ENCODE measurements at regions not wholly inside any gene's neighbourhood (a gene's known extent, or its start where the extent isn't known, plus 50 kb on each side); places are given as distances from the start of the nearest gene placed in this dataset.

- TF ChIP-seq ZFP3 (CRISPR knock-in tag; IDR thresholded peaks at IDR 0.05) (no peak), TOX (CRISPR knock-in tag; IDR thresholded peaks at IDR 0.05; ENCODE audit: borderline replicate concordance) (no peak), ARNTL (CRISPR knock-in tag; IDR thresholded peaks at IDR 0.05; ENCODE audit: borderline replicate concordance, low read depth) (no peak), PATZ1 (CRISPR knock-in tag; IDR thresholded peaks at IDR 0.05; ENCODE audit: borderline replicate concordance) (no peak), ZFP30 (CRISPR knock-in tag; IDR thresholded peaks at IDR 0.05) (no peak)
Measured at GRCh38 chr13:59474696-59475095, 689.0 kb downstream of the DIAPH3 start.

Data from SK-N-SH treated with all-trans-retinoic acid at 6 μM for 48 hours (cell line).